K562 (cell line): ENCODE measurements at regions not wholly inside any gene's neighbourhood (a gene's known extent, or its start where the extent isn't known, plus 50 kb on each side); places are given as distances from the start of the nearest gene placed in this dataset.
A peak's percentile ranks its signal among the peaks of the same experiment; 100 is the strongest.

Experiments
- ARID1B ChIP-seq: fragments of 450-650 bp; IDR thresholded peaks from 2 replicates; pipeline ENCODE4 v1.6.1; 2016; ENCODE audit warnings: antibody characterized with exemption, mild to moderate bottlenecking, inconsistent platforms
- CCNT2 ChIP-seq: IDR thresholded peaks from 2 replicates; pipeline ENCODE4 v1.6.1; 2011; ENCODE audit warnings: borderline replicate concordance, low read depth, mild to moderate bottlenecking, moderate library complexity, mixed read lengths, low read length; ENCODE audit not compliant: insufficient read length; ENCODE audit errors: extremely low read depth
- CSDE1 ChIP-seq, 2 experiments: fragments of 450-650 bp; IDR thresholded peaks; 2 replicates each; pipeline ENCODE4 v1.6.1; 2016; ENCODE audit warnings: mild to moderate bottlenecking in 1 of 2
- EZH2 ChIP-seq: IDR thresholded peaks from 2 replicates; pipeline ENCODE4 v1.6.1; 2012; ENCODE audit warnings: low read depth, mild to moderate bottlenecking, inconsistent platforms, low read length, borderline replicate concordance
- GTF3C2 ChIP-seq: IDR thresholded peaks from 3 replicates; pipeline ENCODE4 v1.6.1; 2011; ENCODE audit warnings: borderline replicate concordance, mild to moderate bottlenecking, moderate library complexity; ENCODE audit not compliant: insufficient read length; ENCODE audit errors: extremely low read depth
- MECOM ChIP-seq: fragments of 250-450 bp; sonication (Bioruptor Pico); IDR thresholded peaks from 2 replicates; pipeline ENCODE4 v1.8.0; 2022; ENCODE audit warnings: inconsistent platforms
- MXD1 ChIP-seq: fragments of 250-450 bp; sonication (Bioruptor Pico); IDR thresholded peaks from 2 replicates; pipeline ENCODE4 v1.8.0; 2021; ENCODE audit warnings: borderline replicate concordance, mild to moderate bottlenecking, moderate library complexity; ENCODE audit not compliant: poor library complexity, severe bottlenecking
- NR2F6 ChIP-seq: fragments of 450-650 bp; formaldehyde crosslinking; IDR thresholded peaks from 2 replicates; pipeline ENCODE4 v1.4.0; 2020; ENCODE audit warnings: mild to moderate bottlenecking
- PKNOX1 ChIP-seq: fragments of 450-650 bp; IDR thresholded peaks from 2 replicates; pipeline ENCODE4 v1.6.1; 2016
- RAD51 ChIP-seq: fragments of 450-650 bp; IDR thresholded peaks from 2 replicates; pipeline ENCODE4 v1.7.1; 2016; ENCODE audit warnings: low read depth, mild to moderate bottlenecking, borderline replicate concordance
- RBM25 ChIP-seq: fragments of 200-400 bp; formaldehyde crosslinking; IDR thresholded peaks from 2 replicates; pipeline ENCODE4 v1.6.1; 2018; ENCODE audit warnings: low read length, low read depth, moderate library complexity; ENCODE audit not compliant: severe bottlenecking
- SMAD3 ChIP-seq: fragments of 450-650 bp; formaldehyde crosslinking; conservative IDR thresholded peaks from 2 replicates; pipeline ENCODE4 v1.4.0; 2020; ENCODE audit warnings: mild to moderate bottlenecking
- SMARCA5 ChIP-seq: fragments of 450-650 bp; IDR thresholded peaks from 2 replicates; pipeline ENCODE4 v1.6.1; 2016
- SNRNP70 ChIP-seq: fragments of 200-400 bp; formaldehyde crosslinking; optimal IDR thresholded peaks from 2 replicates; pipeline ENCODE3; 2017; ENCODE audit warnings: low read depth, low read length
- TCFL5 ChIP-seq: fragments of 250-450 bp; sonication (Bioruptor Pico); conservative IDR thresholded peaks from 2 replicates; pipeline ENCODE4 v1.6.1; 2021; ENCODE audit warnings: mild to moderate bottlenecking, moderate library complexity, matching md5 sums
- TFAM ChIP-seq: fragments of 250-450 bp; sonication (Bioruptor Pico); conservative IDR thresholded peaks from 2 replicates; pipeline ENCODE4 v1.5.0; 2021; ENCODE audit warnings: mild to moderate bottlenecking, moderate library complexity
- ZBTB1 ChIP-seq: sonication (generic); formaldehyde crosslinking; IDR thresholded peaks from 2 replicates; pipeline ENCODE4 v1.8.1; 2023; ENCODE audit warnings: missing genetic modification reagents, low read depth, mild to moderate bottlenecking, borderline replicate concordance
- ZBTB33 ChIP-seq: sonication (generic); formaldehyde crosslinking; IDR thresholded peaks from 2 replicates; pipeline ENCODE4 v1.8.1; 2023; ENCODE audit warnings: mild to moderate bottlenecking, missing genetic modification reagents
- ZC3H8 ChIP-seq: fragments of 450-650 bp; IDR thresholded peaks from 2 replicates; pipeline ENCODE4 v1.6.1; 2017
- ZNF124 ChIP-seq: sonication (generic); formaldehyde crosslinking; IDR thresholded peaks from 2 replicates; pipeline ENCODE4 v1.8.1; 2022; ENCODE audit warnings: missing genetic modification reagents
- ZNF695 ChIP-seq: fragments of 450-650 bp; formaldehyde crosslinking; IDR thresholded peaks from 2 replicates; pipeline ENCODE4 v1.4.0; 2020; ENCODE audit warnings: mild to moderate bottlenecking, moderate library complexity
- ZNF717 ChIP-seq: fragments of 250-450 bp; sonication (Bioruptor Pico); IDR thresholded peaks from 2 replicates; pipeline ENCODE4 v1.5.0; 2021
- ZNF766 ChIP-seq: fragments of 200-800 bp; sonication (Bioruptor generic); conservative IDR thresholded peaks from 2 replicates; pipeline ENCODE4 v1.6.1; 2016; ENCODE audit warnings: missing genetic modification characterization, missing compliant biosample characterization

- TF ChIP-seq ZBTB1 (CRISPR knock-in tag) (no peak), SNRNP70 (no peak), NR2F6 (CRISPR knock-in tag) (no peak), ARID1B (no peak), ZNF695 (CRISPR knock-in tag) (no peak), ZC3H8 (no peak), PKNOX1 (no peak), EZH2 (no peak), ZBTB33 (CRISPR knock-in tag) (no peak), ZNF766 (CRISPR knock-in tag) (0 out of 2 replicates have a peak, but pooled peaks have one; percentile 35), ZNF717 (CRISPR knock-in tag) (no peak), TCFL5 (no peak), CCNT2 (no peak), RAD51 (no peak), RBM25 (no peak), SMAD3 (CRISPR knock-in tag) (no peak), ZNF124 (CRISPR knock-in tag) (no peak), MECOM (no peak), GTF3C2 (no peak), SMARCA5 (no peak), TFAM (CRISPR knock-in tag) (no peak), CSDE1 (IDR thresholded peaks at IDR 0.05) (no peak), MXD1 (CRISPR knock-in tag) (no peak)
Observed at GRCh38 chr1:212514056-212514614, 81.4 kb downstream of the NENF start (continued).
